HG03520 (cell line): ENCODE measurements at regions not wholly inside any gene's neighbourhood (a gene's known extent, or its start where the extent isn't known, plus 50 kb on each side); places are given as distances from the start of the nearest gene placed in this dataset.
"Not testable (repeated sequence)": the region's sequence is repeated elsewhere in the genome, so short reads cannot be mapped to it uniquely, and the experiment has no call there.

Experiments used
- ATAC-seq: cut with Tn5 transposase; IDR thresholded peaks from one replicate; pipeline ENCODE4 v1.9.1; 2021; ENCODE audit warnings: mild to moderate bottlenecking, moderate library complexity; ENCODE audit not compliant: unreplicated experiment

- no peak for ATAC-seq
Observed at GRCh38 chr2:234203135-234203984, 152.9 kb downstream of the SPP2 start.

GRCh38 chr2:234202601-234203000 is 152.1 kb downstream of the SPP2 start:
- no peak for ATAC-seq

DNA sequence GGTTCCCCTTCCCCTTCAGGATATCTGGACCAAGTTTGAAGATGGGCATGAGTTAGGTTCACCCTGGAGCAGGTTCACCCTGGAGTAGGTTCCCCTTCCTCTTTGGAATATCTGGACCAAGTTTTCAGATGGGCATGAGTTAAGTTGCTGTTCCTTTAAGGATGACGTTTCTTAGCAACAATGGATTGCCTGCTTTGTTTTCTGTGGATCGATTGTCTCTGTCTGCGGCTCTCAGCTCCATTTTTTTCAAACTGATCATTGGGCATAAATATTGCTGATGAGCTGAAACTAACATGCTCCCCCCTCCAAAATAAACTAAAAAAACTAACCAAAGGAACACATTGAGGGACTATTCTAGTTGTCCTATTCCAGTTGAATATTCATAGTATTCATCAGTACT is 149.5 kb downstream of the SPP2 start:
- ATAC-seq = no peak

GRCh38 chr2:234198976-234199375 is 148.5 kb downstream of the SPP2 start:
- ATAC-seq = no peak

DNA sequence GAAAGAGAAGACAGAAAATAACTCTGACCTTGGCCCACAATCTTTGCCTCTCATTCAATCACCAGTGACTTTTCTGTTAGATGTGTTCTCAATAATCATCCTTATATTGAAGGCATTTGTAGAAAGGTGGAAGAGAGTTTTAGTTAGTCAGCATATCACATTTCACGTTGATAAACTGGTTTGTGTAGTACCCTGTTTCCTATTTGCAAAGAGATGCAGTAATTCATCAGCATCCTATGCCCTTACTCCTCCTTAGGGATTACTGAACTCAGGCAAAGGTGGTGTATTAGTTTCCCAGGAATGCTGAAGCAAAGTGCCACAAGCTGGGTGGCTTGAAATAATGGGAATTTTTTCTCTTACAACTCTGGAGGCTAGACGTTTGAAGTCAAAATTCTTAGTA is 145.0 kb downstream of the SPP2 start:
- no peak for ATAC-seq

DNA sequence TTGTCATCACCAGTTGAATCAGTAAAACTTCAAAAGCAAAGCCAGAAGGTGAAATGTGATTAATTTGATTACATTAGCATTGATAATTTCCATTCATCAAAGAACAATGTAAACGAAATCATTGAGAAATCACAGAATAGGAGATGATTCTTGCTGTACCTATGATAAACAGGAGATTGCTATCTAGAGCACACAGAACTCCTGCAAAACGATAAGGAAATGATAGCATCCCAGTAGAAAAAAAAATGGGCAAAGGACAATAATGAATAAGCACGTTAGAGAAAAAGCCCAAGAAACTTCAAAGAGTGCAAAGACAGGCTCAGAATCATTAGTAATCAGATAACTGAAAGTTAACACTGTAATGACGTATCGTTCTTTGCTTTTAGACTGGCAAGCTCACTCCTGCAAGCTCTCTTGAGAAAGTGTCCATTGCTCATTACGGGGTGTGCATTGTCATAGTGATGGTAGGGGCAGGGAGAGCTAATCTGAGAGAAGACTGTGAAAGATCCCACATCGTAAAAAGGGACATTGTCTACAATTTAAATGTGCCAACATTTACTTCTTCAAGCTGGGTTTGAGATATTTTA is 143.6 kb downstream of the SPP2 start:
- ATAC-seq = no peak

- no peak for ATAC-seq
Observed at GRCh38 chr2:234191819-234192407, 141.4 kb downstream of the SPP2 start.

DNA sequence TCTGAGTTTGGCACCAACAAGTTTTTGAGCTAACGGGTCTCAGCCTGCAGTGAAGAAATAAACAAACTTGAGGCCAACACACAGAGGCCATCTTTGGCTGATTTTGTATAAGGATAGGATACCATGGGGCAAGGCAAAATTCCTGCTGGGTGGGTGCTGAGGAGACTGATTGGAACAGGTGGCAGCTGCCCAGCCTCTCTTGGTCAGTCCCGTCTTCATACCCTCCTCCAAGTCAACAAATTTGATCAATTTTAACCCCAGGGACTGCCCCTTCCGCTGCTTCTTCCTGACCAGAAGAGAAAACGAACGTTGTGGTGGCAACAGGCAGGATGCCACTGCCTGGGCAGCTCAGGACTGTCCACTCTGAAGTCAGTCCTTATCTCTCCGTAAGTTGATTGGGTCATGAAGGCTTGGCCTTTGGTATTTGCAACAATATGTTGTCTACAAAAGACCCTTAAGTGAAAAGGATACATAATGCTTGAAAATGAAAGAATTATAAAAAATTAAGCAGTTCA is 139.3 kb downstream of the SPP2 start:
- no peak for ATAC-seq

- ATAC-seq = no peak
Observed at GRCh38 chr2:234189230-234189629, 138.7 kb downstream of the SPP2 start.

DNA sequence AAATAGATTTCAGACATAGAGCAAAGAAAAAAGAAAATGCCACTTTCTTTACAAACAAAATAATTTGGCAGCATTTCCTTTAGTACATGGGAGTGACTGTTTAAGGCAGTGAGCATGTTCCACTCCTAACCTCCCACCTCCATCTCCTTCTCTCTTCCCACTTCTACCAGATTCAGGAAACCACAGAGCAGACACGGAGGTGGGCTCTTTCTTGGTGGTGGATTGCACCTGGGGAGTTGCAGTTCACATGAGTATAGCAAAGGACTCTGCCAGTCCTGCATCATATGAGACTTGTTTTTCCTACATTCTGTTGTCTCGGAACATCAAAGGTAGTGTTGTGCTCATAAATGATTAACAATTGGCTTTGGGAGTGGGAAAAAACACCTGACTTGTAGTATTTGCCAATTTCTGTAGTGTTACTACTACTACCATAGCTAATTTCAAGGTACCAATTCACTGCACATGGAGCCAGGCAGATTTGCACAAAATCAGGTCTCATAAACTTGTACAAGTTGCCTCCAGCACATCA is 137.2 kb downstream of the SPP2 start:
- no peak for ATAC-seq

DNA sequence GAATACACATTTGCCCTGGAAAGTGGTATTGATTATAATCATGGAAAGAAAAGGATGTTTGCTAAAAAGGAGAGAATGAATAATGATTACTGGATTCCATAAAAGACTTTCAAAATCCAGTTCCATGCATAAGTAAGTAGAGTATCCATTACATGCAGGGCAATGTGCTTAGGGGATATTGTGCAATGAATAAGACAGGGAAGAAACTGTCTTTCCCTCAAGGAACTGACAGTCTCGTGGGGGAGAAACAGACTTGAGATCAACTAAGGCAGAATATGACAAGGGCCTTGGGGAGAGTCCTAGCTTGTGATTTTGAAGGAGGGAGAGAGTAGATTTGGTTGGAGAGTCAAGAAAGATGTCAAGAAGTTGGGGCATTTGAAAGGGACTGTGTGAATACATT is 130.6 kb downstream of the SPP2 start:
- ATAC-seq = no peak

DNA sequence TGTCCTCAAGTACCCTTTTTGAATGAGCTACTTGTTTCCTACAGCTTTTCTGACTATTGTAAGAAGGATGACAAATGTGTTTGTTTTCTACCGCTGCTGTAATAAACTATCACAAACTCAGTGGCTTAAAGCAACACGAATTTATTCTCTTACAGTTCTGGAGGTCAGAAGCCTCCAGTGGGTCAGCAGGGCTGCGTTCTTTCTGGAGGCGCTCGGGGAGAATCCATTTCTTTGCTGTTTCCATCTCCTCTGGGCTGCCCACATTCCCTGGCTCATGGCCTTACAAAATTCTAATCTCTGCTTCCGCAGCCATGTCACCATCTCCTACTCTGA is 128.5 kb downstream of the SPP2 start:
- ATAC-seq = no peak

GRCh38 chr2:234178330-234179030 is 128.0 kb downstream of the SPP2 start:
- no peak for ATAC-seq

DNA sequence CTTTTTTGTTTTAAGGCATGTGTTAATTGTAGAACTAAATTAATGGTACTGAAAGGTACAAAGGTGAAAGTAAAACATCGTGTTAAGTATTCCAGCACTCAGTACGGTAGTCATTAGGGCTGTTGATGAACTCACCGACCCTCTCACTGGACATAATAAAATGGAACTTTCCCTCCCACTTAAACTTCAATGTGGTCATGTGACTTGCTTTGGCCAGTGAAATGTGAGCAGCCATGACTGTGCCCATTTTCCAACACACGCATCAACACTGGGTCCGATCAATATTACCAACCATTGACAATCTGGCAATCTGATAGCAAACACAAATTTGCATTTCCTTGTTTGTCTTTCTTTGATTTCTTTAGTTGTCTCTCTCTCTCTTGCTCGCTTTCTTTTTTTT is 125.1 kb downstream of the SPP2 start:
- no peak for ATAC-seq

GRCh38 chr2:234174742-234175141 is 124.2 kb downstream of the SPP2 start:
- ATAC-seq = no peak

- no peak for ATAC-seq
Observed at GRCh38 chr2:234172532-234172931, 122.0 kb downstream of the SPP2 start.

- no peak for ATAC-seq
Observed at GRCh38 chr2:234172066-234172465, 121.6 kb downstream of the SPP2 start.

GRCh38 chr2:234171666-234172065 is 121.2 kb downstream of the SPP2 start:
- no peak for ATAC-seq

GRCh38 chr2:234169674-234170073 is 119.2 kb downstream of the SPP2 start:
- no peak for ATAC-seq

DNA sequence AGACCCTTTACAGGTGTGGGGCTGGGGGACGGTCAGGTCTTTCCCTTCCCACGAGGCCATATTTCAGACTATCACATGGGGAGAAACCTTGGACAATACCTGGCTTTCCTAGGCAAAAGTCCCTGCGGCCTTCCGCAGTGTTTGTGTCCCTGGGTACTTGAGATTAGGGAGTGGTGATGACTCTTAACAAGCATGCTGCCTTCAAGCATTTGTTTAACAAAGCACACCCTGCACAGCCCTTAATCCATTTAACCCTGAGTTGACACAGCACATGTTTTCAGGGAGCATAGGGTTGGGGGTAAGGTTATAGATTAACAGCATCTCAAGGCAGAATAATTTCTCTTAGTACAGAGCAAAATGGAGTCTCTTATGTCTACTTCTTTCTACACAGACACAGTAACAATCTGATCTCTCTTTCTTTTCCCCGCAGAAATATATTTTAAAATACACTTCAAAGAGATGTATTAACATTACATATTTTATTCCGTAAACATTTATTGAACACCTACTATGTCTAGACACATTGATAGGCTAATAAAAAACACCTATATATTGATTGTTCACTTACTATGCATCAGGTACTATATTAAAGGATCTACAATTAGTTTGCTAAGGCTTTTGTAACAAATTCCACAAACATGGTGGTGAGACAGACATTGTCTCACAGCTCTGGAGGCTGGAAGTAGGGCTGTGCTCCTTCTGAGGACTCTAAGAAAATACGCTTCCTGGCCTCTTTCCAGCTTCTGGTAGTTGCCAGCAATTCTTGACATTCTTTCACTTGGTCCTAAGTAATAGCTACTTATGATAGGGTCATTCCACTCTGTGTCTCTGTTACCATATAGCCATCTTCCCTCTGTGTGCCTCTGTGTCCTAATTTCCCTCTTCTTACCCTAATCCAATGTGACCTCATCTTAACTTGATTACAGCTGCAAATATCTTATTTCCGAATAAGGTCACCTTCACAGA is 118.4 kb downstream of the SPP2 start:
- not testable (repeated sequence) for ATAC-seq
